HL-60 (cell line): ENCODE measurements at regions not wholly inside any gene's neighbourhood (a gene's known extent, or its start where the extent isn't known, plus 50 kb on each side); places are given as distances from the start of the nearest gene placed in this dataset.

ENCODE experiments used
- DNase-seq, 2 experiments: peaks; one replicate each; pipeline ENCODE4 v3.0.0-alpha.2; 2010 to 2020; ENCODE audit warnings: low read depth in 1 of 2, low spot score in 1 of 2
- H3K27ac ChIP-seq: fragments of 250-450 bp; sonication (Bioruptor Pico); replicated peaks from 2 replicates; pipeline ENCODE4 v1.5.1; 2020; ENCODE audit warnings: mild to moderate bottlenecking, moderate library complexity
- H3K27me3 ChIP-seq: fragments of 250-450 bp; sonication (Bioruptor Pico); 2 replicates; pipeline ENCODE4 v1.5.1; 2021; ENCODE audit warnings: mild to moderate bottlenecking, moderate library complexity; ENCODE audit not compliant: insufficient read depth, poor library complexity, severe bottlenecking
- H3K4me3 ChIP-seq: replicated peaks from 2 replicates; pipeline ENCODE4 v1.5.1; 2011; ENCODE audit warnings: mild to moderate bottlenecking, control low read depth, low read length; ENCODE audit not compliant: insufficient read depth
- CTCF ChIP-seq: IDR thresholded peaks from one replicate; pipeline ENCODE4 v1.5.1; 2011; ENCODE audit warnings: low read length, control low read depth, inconsistent platforms; ENCODE audit not compliant: insufficient read depth
- GABPA ChIP-seq: IDR thresholded peaks from 2 replicates; pipeline ENCODE4 v1.6.1; 2012; ENCODE audit warnings: low read depth
- POLR2AphosphoS5 ChIP-seq: IDR thresholded peaks from 2 replicates; pipeline ENCODE4 v1.6.1; 2012; ENCODE audit warnings: low read depth
- REST ChIP-seq: IDR thresholded peaks from 2 replicates; pipeline ENCODE4 v1.6.1; 2012; ENCODE audit warnings: low read depth; ENCODE audit not compliant: insufficient replicate concordance
- SPI1 ChIP-seq: IDR thresholded peaks from 2 replicates; pipeline ENCODE4 v1.6.1; 2012; ENCODE audit warnings: low read depth, mild to moderate bottlenecking, borderline replicate concordance

- no peaks in the 10 kb centered on the region for H3K27me3 ChIP-seq
- no peak for DNase-seq
- no peak overlapping the region for H3K27ac ChIP-seq
- TF ChIP-seq SPI1 (no peak), CTCF (no peak), GABPA (no peak), REST (no peak), POLR2AphosphoS5 (no peak)
- no peak overlapping the region for H3K4me3 ChIP-seq
Measured at GRCh38 chr4:24645765-24646550, 61.6 kb upstream of the DHX15 start.

- Histone ChIP-seq H3K27me3 (no peaks in the 10 kb centered on the region), H3K4me3 (no peak overlapping the region), H3K27ac (no peak overlapping the region)
- DNase-seq = no peak
- TF ChIP-seq POLR2AphosphoS5 (no peak), GABPA (no peak), CTCF (no peak), SPI1 (no peak), REST (no peak)
Measured at GRCh38 chr4:24646798-24647460, 62.6 kb upstream of the DHX15 start.

GRCh38 chr4:24650849-24651640 is 66.7 kb upstream of the DHX15 start:
- H3K4me3 ChIP-seq = no peak overlapping the region
- H3K27me3 ChIP-seq = no peaks in the 10 kb centered on the region
- TF ChIP-seq CTCF (no peak), GABPA (no peak), SPI1 (no peak)

More at GRCh38 chr4:24650849-24651640, 66.7 kb upstream of the DHX15 start:
- no peak for DNase-seq
- H3K27ac ChIP-seq = no peak overlapping the region
